ENCODE measurements at regions not wholly inside any gene's neighbourhood (a gene's known extent, or its start where the extent isn't known, plus 50 kb on each side); places are given as distances from the start of the nearest gene placed in this dataset.

DNA sequence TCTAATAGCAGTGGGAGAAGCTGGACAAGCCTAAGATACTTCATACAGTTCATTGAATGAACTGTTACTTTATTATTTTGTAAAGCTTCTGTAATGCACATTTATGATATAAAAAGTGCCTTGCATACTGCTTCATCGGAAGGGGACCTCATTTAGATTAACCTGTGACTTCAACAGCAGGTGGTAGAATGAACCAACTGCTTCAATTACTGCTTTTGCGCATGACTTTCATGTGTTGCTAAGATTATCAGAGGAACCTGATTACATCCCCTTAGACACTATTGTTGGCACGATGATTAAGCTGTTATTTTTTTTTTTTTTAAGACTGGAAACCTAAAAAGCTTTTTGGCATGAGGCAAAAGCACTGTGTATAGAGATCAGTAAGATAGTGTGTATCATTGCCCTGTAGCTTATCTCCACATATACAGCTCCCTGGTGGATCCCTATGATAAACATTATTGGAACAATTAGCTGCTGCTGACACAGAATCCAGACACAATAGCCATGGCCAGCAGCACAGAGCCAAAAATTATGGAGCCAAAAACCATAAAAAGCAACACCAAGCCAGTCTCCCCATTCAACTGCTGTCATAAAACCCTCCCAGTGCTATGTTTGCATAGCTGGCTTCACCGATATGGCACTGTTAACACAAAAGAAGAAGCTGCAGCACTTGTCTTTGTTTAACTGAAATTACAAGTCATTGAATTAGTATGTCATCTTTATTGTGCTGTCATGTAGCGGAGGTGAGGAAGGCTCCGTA, 731.6 kb upstream of the MMS22L start (continued):
- 0 out of 2 replicates have a peak, but pooled peaks have one; percentile 34 for TF ChIP-seq TCF12 (IDR thresholded peaks at IDR 0.05)
- TF ChIP-seq, protein P1, sequence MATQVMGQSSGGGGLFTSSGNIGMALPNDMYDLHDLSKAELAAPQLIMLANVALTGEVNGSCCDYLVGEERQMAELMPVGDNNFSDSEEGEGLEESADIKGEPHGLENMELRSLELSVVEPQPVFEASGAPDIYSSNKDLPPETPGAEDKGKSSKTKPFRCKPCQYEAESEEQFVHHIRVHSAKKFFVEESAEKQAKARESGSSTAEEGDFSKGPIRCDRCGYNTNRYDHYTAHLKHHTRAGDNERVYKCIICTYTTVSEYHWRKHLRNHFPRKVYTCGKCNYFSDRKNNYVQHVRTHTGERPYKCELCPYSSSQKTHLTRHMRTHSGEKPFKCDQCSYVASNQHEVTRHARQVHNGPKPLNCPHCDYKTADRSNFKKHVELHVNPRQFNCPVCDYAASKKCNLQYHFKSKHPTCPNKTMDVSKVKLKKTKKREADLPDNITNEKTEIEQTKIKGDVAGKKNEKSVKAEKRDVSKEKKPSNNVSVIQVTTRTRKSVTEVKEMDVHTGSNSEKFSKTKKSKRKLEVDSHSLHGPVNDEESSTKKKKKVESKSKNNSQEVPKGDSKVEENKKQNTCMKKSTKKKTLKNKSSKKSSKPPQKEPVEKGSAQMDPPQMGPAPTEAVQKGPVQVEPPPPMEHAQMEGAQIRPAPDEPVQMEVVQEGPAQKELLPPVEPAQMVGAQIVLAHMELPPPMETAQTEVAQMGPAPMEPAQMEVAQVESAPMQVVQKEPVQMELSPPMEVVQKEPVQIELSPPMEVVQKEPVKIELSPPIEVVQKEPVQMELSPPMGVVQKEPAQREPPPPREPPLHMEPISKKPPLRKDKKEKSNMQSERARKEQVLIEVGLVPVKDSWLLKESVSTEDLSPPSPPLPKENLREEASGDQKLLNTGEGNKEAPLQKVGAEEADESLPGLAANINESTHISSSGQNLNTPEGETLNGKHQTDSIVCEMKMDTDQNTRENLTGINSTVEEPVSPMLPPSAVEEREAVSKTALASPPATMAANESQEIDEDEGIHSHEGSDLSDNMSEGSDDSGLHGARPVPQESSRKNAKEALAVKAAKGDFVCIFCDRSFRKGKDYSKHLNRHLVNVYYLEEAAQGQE (IDR thresholded peaks at IDR 0.05; ENCODE audit: low read depth, low read length) = no peak
- TF ChIP-seq, protein P2, sequence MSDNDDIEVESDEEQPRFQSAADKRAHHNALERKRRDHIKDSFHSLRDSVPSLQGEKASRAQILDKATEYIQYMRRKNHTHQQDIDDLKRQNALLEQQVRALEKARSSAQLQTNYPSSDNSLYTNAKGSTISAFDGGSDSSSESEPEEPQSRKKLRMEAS (IDR thresholded peaks at IDR 0.05; ENCODE audit: low read depth) = no peak
- peak; percentile 89 for TF ChIP-seq CHD2 (IDR thresholded peaks at IDR 0.05; ENCODE audit: low read length, partially characterized antibody)
- TF ChIP-seq RXRA (IDR thresholded peaks at IDR 0.05; ENCODE audit: borderline replicate concordance, low read depth) = no peak
- TF ChIP-seq MEF2A (IDR thresholded peaks at IDR 0.05; ENCODE audit: borderline replicate concordance, low read depth) = no peak
- TF ChIP-seq SIN3A (IDR thresholded peaks at IDR 0.05; ENCODE audit: borderline replicate concordance, low read depth, low read length) = no peak
- no peak for TF ChIP-seq NRF1 (IDR thresholded peaks at IDR 0.05; ENCODE audit: low read depth, low read length)
- TF ChIP-seq FOXJ3 (CRISPR knock-in tag; IDR thresholded peaks at IDR 0.05) = peak; percentile 93
- peak; percentile 95 for TF ChIP-seq RCOR1 (IDR thresholded peaks at IDR 0.05; ENCODE audit: low read length)
- TF ChIP-seq EZH2phosphoT487 (IDR thresholded peaks at IDR 0.05; ENCODE audit: borderline replicate concordance, low read depth) = no peak
- 0 out of 2 replicates have a peak, but pooled peaks have one; percentile 49 for TF ChIP-seq RFX5 (IDR thresholded peaks at IDR 0.05; ENCODE audit: low read length)

GRCh38 chr6:98016565-98016964, 733.5 kb upstream of the MMS22L start:
- no peak for DNase-seq
- Histone ChIP-seq H3K27ac (ENCODE audit: low read depth in 2 of 2, low read length in 1 of 2) (no peak overlapping the region), H3K9ac (no peak overlapping the region), H3K9me2 (no peaks in the 10 kb centered on the region), H3K4me2 (no peak overlapping the region), H3K27me3 (ENCODE audit: insufficient read depth) (no peaks in the 10 kb centered on the region), H3K36me3 (replicated peaks in 1 of 2; ENCODE audit: control insufficient read depth in 1 of 2, insufficient read depth in 2 of 2, low read length in 1 of 2) (no peaks in the 10 kb centered on the region), H3K4me3 (ENCODE audit: low read depth in 2 of 2, low read length in 1 of 2) (no peak overlapping the region), H3F3A (replicated peaks; ENCODE audit: insufficient read depth) (no peaks in the 10 kb centered on the region), H3K4me1 (ENCODE audit: control insufficient read depth in 1 of 2, insufficient read depth in 2 of 2, low read depth in 1 of 2, low read length in 1 of 2) (peaks cover 0 to 12% of the 10 kb centered on the region in 2 experiments; a peak in 2 of 4 replicates), H3K9me3 (no peaks in the 10 kb centered on the region), H3K79me2 (ENCODE audit: insufficient read depth) (no peaks in the 10 kb centered on the region), H2AFZ (ENCODE audit: low read depth) (no peak overlapping the region), H4K20me1 (ENCODE audit: insufficient read depth) (no peaks in the 10 kb centered on the region)
- TF ChIP-seq SMC3 (IDR thresholded peaks at IDR 0.05; ENCODE audit: low read depth, low read length) (no peak), GABPA (IDR thresholded peaks at IDR 0.05; ENCODE audit: low read depth) (no peak), FOSL2 (IDR thresholded peaks at IDR 0.05; ENCODE audit: borderline replicate concordance, low read depth) (no peak), NFIC (IDR thresholded peaks at IDR 0.05; ENCODE audit: borderline replicate concordance) (no peak), TCF12 (IDR thresholded peaks at IDR 0.05) (no peak)
- TF ChIP-seq, protein P3, sequence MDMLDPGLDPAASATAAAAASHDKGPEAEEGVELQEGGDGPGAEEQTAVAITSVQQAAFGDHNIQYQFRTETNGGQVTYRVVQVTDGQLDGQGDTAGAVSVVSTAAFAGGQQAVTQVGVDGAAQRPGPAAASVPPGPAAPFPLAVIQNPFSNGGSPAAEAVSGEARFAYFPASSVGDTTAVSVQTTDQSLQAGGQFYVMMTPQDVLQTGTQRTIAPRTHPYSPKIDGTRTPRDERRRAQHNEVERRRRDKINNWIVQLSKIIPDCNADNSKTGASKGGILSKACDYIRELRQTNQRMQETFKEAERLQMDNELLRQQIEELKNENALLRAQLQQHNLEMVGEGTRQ (IDR thresholded peaks at IDR 0.05; ENCODE audit: borderline replicate concordance, low read depth, low read length) = no peak
- TF ChIP-seq, protein P4, sequence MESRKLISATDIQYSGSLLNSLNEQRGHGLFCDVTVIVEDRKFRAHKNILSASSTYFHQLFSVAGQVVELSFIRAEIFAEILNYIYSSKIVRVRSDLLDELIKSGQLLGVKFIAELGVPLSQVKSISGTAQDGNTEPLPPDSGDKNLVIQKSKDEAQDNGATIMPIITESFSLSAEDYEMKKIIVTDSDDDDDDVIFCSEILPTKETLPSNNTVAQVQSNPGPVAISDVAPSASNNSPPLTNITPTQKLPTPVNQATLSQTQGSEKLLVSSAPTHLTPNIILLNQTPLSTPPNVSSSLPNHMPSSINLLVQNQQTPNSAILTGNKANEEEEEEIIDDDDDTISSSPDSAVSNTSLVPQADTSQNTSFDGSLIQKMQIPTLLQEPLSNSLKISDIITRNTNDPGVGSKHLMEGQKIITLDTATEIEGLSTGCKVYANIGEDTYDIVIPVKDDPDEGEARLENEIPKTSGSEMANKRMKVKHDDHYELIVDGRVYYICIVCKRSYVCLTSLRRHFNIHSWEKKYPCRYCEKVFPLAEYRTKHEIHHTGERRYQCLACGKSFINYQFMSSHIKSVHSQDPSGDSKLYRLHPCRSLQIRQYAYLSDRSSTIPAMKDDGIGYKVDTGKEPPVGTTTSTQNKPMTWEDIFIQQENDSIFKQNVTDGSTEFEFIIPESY (IDR thresholded peaks at IDR 0.05; ENCODE audit: borderline replicate concordance, low read depth) = no peak
- WGBS (ENCODE audit: low lambda C conversion rate) = 79% methylated on average over 4 of the region's 4 CpGs
- CTCF ChIA-PET = interaction anchor here (2.0 kb wide), 1 partner anchor 130 kb away, joined by 4 read pairs; no protein-coding TSS in a partner anchor
- POLR2A ChIA-PET = no interaction called here
